K562 (cell line): ENCODE measurements at regions not wholly inside any gene's neighbourhood (a gene's known extent, or its start where the extent isn't known, plus 50 kb on each side); places are given as distances from the start of the nearest gene placed in this dataset.
A peak's percentile ranks its signal among the peaks of the same experiment; 100 is the strongest.

Experiments used
- ATAC-seq: fragments of 200-7000 bp; cut with Tn5 transposase; 3 replicates; pipeline ENCODE4 v1.9.1; 2020; ENCODE audit warnings: moderate library complexity
- BruUV-seq: library from RNA; stranded (reverse); fragments of 400-500 nt; replicated peaks from 2 replicates; lab custom pipeline; 2021; lab: Mats Ljungman, UMichigan
- CTCF ChIA-PET: fragments of 300-600 bp; formaldehyde crosslinking; extraction: SDS; loops from one replicate; lab custom pipeline; 2021; ENCODE audit warnings: low intra/inter-chr PET ratio; lab: Yijun Ruan, JAX
- POLR2A ChIA-PET: fragments of 300-600, 350-650 bp; sonication (Branson Sonifier 250); formaldehyde crosslinking; extraction: SDS; loops from one replicate; lab custom pipeline; 2021; ENCODE audit warnings: antibody characterized with exemption, inconsistent platforms; lab: Yijun Ruan, JAX
- DNase-seq, 4 experiments: peaks; one replicate each; pipeline versions ENCODE4 v3.0.0 to v3.0.0-alpha.2; 2011 to 2018; ENCODE audit warnings: low spot score in 3 of 4, mixed read lengths in 3 of 4; ENCODE audit errors: extremely low read depth in 1 of 4
- FAIRE-seq: peaks from 2 replicates; lab custom pipeline; 2011; peaks lifted over from hg19 to GRCh38; lab: Jason Lieb, UNC
- H2AFZ ChIP-seq: 2 replicates; pipeline ENCODE4 v1.6.0; 2011; ENCODE audit warnings: low read depth, low read length, control low read depth, inconsistent platforms
- H3K27ac ChIP-seq: fragments of 200-600 bp; 3 replicates; pipeline ENCODE4 v1.8.0; 2011; ENCODE audit warnings: low read depth, mild to moderate bottlenecking, control low read depth, inconsistent platforms, low read length, moderate library complexity, mixed read lengths; ENCODE audit errors: extremely low read depth
- H3K27me3 ChIP-seq, 2 experiments: fragments of 300-600 bp in 1 of 2; 2 replicates in 1 of 2; 3 replicates in 1 of 2; pipeline versions ENCODE4 v1.6.0 to v1.8.0; 2011; ENCODE audit warnings: inconsistent platforms in 2 of 2, low read length in 2 of 2, mild to moderate bottlenecking in 1 of 2, mixed read lengths in 1 of 2, moderate library complexity in 1 of 2; ENCODE audit not compliant: control insufficient read depth in 2 of 2, insufficient read depth in 2 of 2
- H3K36me3 ChIP-seq: fragments of 300-600 bp; 3 replicates; pipeline ENCODE4 v1.8.0; 2011; ENCODE audit warnings: mild to moderate bottlenecking, low read length, inconsistent platforms; ENCODE audit not compliant: control insufficient read depth, insufficient read depth
- H3K4me1 ChIP-seq, 2 experiments: fragments of 200-600 bp in 1 of 2; replicated peaks in 1 of 2; 2 replicates in 1 of 2; 3 replicates in 1 of 2; pipeline versions ENCODE4 v1.5.1 to v1.8.0; 2011; ENCODE audit warnings: inconsistent platforms in 2 of 2, low read length in 2 of 2, mild to moderate bottlenecking in 1 of 2, mixed read lengths in 1 of 2, moderate library complexity in 1 of 2; ENCODE audit not compliant: control insufficient read depth in 2 of 2, insufficient read depth in 2 of 2
- H3K4me2 ChIP-seq: 2 replicates; pipeline ENCODE4 v1.6.1; 2011; ENCODE audit warnings: low read length, control low read depth, inconsistent platforms, mixed read lengths; ENCODE audit not compliant: insufficient read depth
- H3K4me3 ChIP-seq: fragments of 200-600 bp; sonication (generic), shearing (Covaris generic); 2 replicates; pipeline ENCODE4 v1.5.1; 2016; ENCODE audit warnings: control low read depth, inconsistent platforms
- H3K79me2 ChIP-seq: fragments of 200-600 bp; 3 replicates; pipeline ENCODE4 v1.8.0; 2011; ENCODE audit warnings: low read length, inconsistent platforms; ENCODE audit not compliant: control insufficient read depth, insufficient read depth
- H3K9ac ChIP-seq, 2 experiments: 2 replicates each; pipeline versions ENCODE4 v1.6.0 to v1.6.1; 2011; ENCODE audit warnings: low read depth in 2 of 2, low read length in 2 of 2, control low read depth in 1 of 2, inconsistent platforms in 1 of 2, mild to moderate bottlenecking in 1 of 2, mixed read lengths in 1 of 2; ENCODE audit not compliant: insufficient read depth in 1 of 2
- H3K9me1 ChIP-seq: one replicate; pipeline ENCODE4 v1.6.0; 2011; ENCODE audit warnings: inconsistent platforms, mild to moderate bottlenecking, low read length, moderate library complexity; ENCODE audit not compliant: control insufficient read depth, insufficient read depth
- H3K9me3 ChIP-seq: replicated peaks from 2 replicates; pipeline ENCODE4 v1.5.1; 2011; ENCODE audit warnings: low read depth, low read length, inconsistent platforms; ENCODE audit not compliant: control insufficient read depth, insufficient read depth
- H4K20me1 ChIP-seq: replicated peaks from 2 replicates; pipeline ENCODE4 v1.6.1; 2011; ENCODE audit warnings: low read length, inconsistent platforms, mixed read lengths; ENCODE audit not compliant: control insufficient read depth, insufficient read depth
- ELK3 ChIP-seq: fragments of 450-650 bp; formaldehyde crosslinking; IDR thresholded peaks from 2 replicates; pipeline ENCODE4 v1.4.0; 2020; ENCODE audit warnings: mild to moderate bottlenecking
- MLLT1 ChIP-seq, 2 experiments: fragments of 450-650 bp; IDR thresholded peaks; 2 replicates each; pipeline ENCODE4 v1.6.1; 2016
- MXD1 ChIP-seq: fragments of 250-450 bp; sonication (Bioruptor Pico); IDR thresholded peaks from 2 replicates; pipeline ENCODE4 v1.8.0; 2021; ENCODE audit warnings: borderline replicate concordance, mild to moderate bottlenecking, moderate library complexity; ENCODE audit not compliant: poor library complexity, severe bottlenecking
- PHB ChIP-seq: fragments of 250-450 bp; sonication (Bioruptor Pico); IDR thresholded peaks from 2 replicates; pipeline ENCODE4 v1.5.0; 2021
- PYGO2 ChIP-seq: fragments of 450-650 bp; IDR thresholded peaks from 2 replicates; pipeline ENCODE4 v1.6.1; 2016; ENCODE audit warnings: mild to moderate bottlenecking, missing genetic modification characterization, moderate library complexity, missing compliant biosample characterization
- RAD21 ChIP-seq, 2 experiments: fragments of 250-450 bp in 1 of 2; fragments of 450-650 bp in 1 of 2; sonication (Bioruptor Pico) in 1 of 2; formaldehyde crosslinking in 1 of 2; IDR thresholded peaks in 1 of 2; conservative IDR thresholded peaks in 1 of 2; 2 replicates each; pipeline versions ENCODE4 v1.4.0 to v1.8.0; 2020 to 2022; ENCODE audit warnings: mild to moderate bottlenecking in 2 of 2, moderate library complexity in 1 of 2
- RBFOX2 ChIP-seq: fragments of 200-400 bp; formaldehyde crosslinking; IDR thresholded peaks from 2 replicates; pipeline ENCODE4 v1.6.1; 2017; ENCODE audit warnings: low read depth, mild to moderate bottlenecking, low read length, moderate library complexity
- SETDB1 ChIP-seq: IDR thresholded peaks from one replicate; pipeline ENCODE4 v1.6.1; 2012; ENCODE audit warnings: low read length, control low read depth, inconsistent platforms
- ZBTB7A ChIP-seq: IDR thresholded peaks from 2 replicates; pipeline ENCODE4 v1.6.1; 2011; ENCODE audit warnings: low read depth, mild to moderate bottlenecking, low read length, moderate library complexity, borderline replicate concordance; ENCODE audit not compliant: control insufficient read depth
- ZNF408 ChIP-seq: fragments of 250-450 bp; sonication (Bioruptor Pico); IDR thresholded peaks from 2 replicates; pipeline ENCODE4 v1.4.0; 2020; ENCODE audit warnings: low read depth, mild to moderate bottlenecking, moderate library complexity
- ZNF436 ChIP-seq: fragments of 250-450, 450-650 bp; sonication (Bioruptor Pico); formaldehyde crosslinking; IDR thresholded peaks from 2 replicates; pipeline ENCODE4 v1.7.0; 2020; ENCODE audit warnings: mild to moderate bottlenecking
- ZNF707 ChIP-seq: fragments of 250-450 bp; sonication (Bioruptor Pico); conservative IDR thresholded peaks from 2 replicates; pipeline ENCODE4 v1.8.0; 2022; ENCODE audit warnings: inconsistent platforms, mild to moderate bottlenecking, moderate library complexity
- WGBS: fragments of 100-300 bp; shearing (Covaris generic); methylation state at CpG from one replicate; pipeline ENCODE4 v1.1.6; 2016; ENCODE audit warnings: low coverage, mixed read lengths; ENCODE audit not compliant: insufficient coverage; ENCODE audit errors: missing lambda C conversion rate; 5-methylcytosine and 5-hydroxymethylcytosine counted together
- in situ Hi-C: fragments of 300-500 bp; cut with MboI; formaldehyde crosslinking; loops from 4 replicates; pipeline ENCODE4 v1.15.0; 2018; ENCODE audit warnings: inconsistent platforms, mixed read lengths
- intact Hi-C: fragments of 100-400 bp; cut with micrococcal nuclease; formaldehyde crosslinking; loops from 2 replicates; pipeline ENCODE4 v1.14.2; 2022

- no peak overlapping the region for H3K9ac ChIP-seq
- WGBS: 2% methylated on average over 3 of the region's 3 CpGs
- TF ChIP-seq PHB (CRISPR knock-in tag) (no peak), MXD1 (CRISPR knock-in tag) (no peak)
- H2AFZ ChIP-seq: no peak overlapping the region
- no peak overlapping the region for H3K27ac ChIP-seq
- no peaks in the 10 kb centered on the region for H3K4me1 ChIP-seq
- POLR2A ChIA-PET: no interaction called here
- ATAC-seq (no peak), DNase-seq (no peak), FAIRE-seq (no peak)
- no peak overlapping the region for H3K4me2 ChIP-seq
- peaks cover 0 to 4% of the 10 kb centered on the region in 2 experiments; a peak in 1 of 5 replicates for H3K27me3 ChIP-seq
- no peaks in the 10 kb centered on the region for H3K36me3 ChIP-seq
- H3K79me2 ChIP-seq: no peaks in the 10 kb centered on the region
- H3K4me3 ChIP-seq: no peak overlapping the region
- no peaks in the 10 kb centered on the region for H4K20me1 ChIP-seq
- CTCF ChIA-PET: no interaction called here
- BruUV-seq: no TSS peak
- intact Hi-C loops: no loop called here
- H3K9me1 ChIP-seq: no peaks in the 10 kb centered on the region
- no peaks in the 10 kb centered on the region for H3K9me3 ChIP-seq
- in situ Hi-C loops: no loop called here
These were observed 329.9 kb downstream of the MSX2 start for GRCh38 chr5:175054243-175054642.

GRCh38 chr5:175052351-175052750 lies 328.0 kb downstream of the MSX2 start:
- Histone ChIP-seq H2AFZ (no peak overlapping the region), H3K9me3 (no peaks in the 10 kb centered on the region), H3K4me2 (no peak overlapping the region), H3K27me3 (peaks cover 0 to 4% of the 10 kb centered on the region in 2 experiments; a peak in 1 of 5 replicates), H3K9me1 (no peaks in the 10 kb centered on the region), H3K9ac (no peak overlapping the region), H3K36me3 (no peaks in the 10 kb centered on the region), H3K27ac (no peak overlapping the region), H3K4me1 (no peaks in the 10 kb centered on the region), H4K20me1 (no peaks in the 10 kb centered on the region), H3K4me3 (no peak overlapping the region), H3K79me2 (no peaks in the 10 kb centered on the region)
- in situ Hi-C loops (no loop called here), intact Hi-C loops (no loop called here)
- ATAC-seq (no peak), FAIRE-seq (peak; percentile 26), DNase-seq (no peak)
- WGBS: 0% methylated on average over 2 of the region's 2 CpGs
- no TSS peak for BruUV-seq
- ChIA-PET CTCF (no interaction called here), POLR2A (no interaction called here)
- TF ChIP-seq RBFOX2 (no peak), ELK3 (CRISPR knock-in tag) (no peak), MLLT1 (IDR thresholded peaks at IDR 0.05) (no peak), ZNF707 (CRISPR knock-in tag) (no peak), ZNF436 (CRISPR knock-in tag) (no peak), SETDB1 (no peak), ZNF408 (no peak), PYGO2 (tag) (no peak), ZBTB7A (no peak), RAD21 (CRISPR knock-in tag; conservative IDR thresholded peaks at IDR 0.05 in 1 of 2, IDR thresholded peaks at IDR 0.05 in 1 of 2) (no peak)
